ENCODE measurements at regions not wholly inside any gene's neighbourhood (a gene's known extent, or its start where the extent isn't known, plus 50 kb on each side); places are given as distances from the start of the nearest gene placed in this dataset.

GRCh38 chr10:78295242-78295641 is 261.6 kb downstream of the RPS24 start:
- no peaks in the 10 kb centered on the region for H3K36me3 ChIP-seq
- no peak overlapping the region for H3K4me3 ChIP-seq
- H3K27ac ChIP-seq, result no peak overlapping the region
- H3K9me3 ChIP-seq, result no peaks in the 10 kb centered on the region
- no peak for DNase-seq (ENCODE audit: low spot score in 2 of 2)
- no peak for TF ChIP-seq EP300 (IDR thresholded peaks at IDR 0.05)
- no peak for TF ChIP-seq POLR2A (IDR thresholded peaks at IDR 0.05)
- TF ChIP-seq CTCF (IDR thresholded peaks at IDR 0.05), result no peak
- 91 to 94% methylated on average over 7 of the region's 7 CpGs for WGBS, 2 donors
- H3K4me1 ChIP-seq, result peaks cover 0 to 23% (median 2%) of the 10 kb centered on the region in 4 donors
- H3K27me3 ChIP-seq, result no peaks in the 10 kb centered on the region

- H3K27ac ChIP-seq, result no peak overlapping the region
- peaks cover 0 to 23% (median 2%) of the 10 kb centered on the region in 4 donors for H3K4me1 ChIP-seq
- WGBS, 2 donors, result 35 to 36% methylated on average over 1 of the region's 1 CpG
- H3K27me3 ChIP-seq, result no peaks in the 10 kb centered on the region
- no peak for TF ChIP-seq POLR2A (IDR thresholded peaks at IDR 0.05)
- TF ChIP-seq CTCF (IDR thresholded peaks at IDR 0.05), result no peak
- H3K9me3 ChIP-seq, result no peaks in the 10 kb centered on the region
- no peak overlapping the region for H3K4me3 ChIP-seq
- H3K36me3 ChIP-seq, result no peaks in the 10 kb centered on the region
- no peak for DNase-seq (ENCODE audit: low spot score in 2 of 2)
Measured at GRCh38 chr10:78296785-78297184, 263.1 kb downstream of the RPS24 start.

DNA sequence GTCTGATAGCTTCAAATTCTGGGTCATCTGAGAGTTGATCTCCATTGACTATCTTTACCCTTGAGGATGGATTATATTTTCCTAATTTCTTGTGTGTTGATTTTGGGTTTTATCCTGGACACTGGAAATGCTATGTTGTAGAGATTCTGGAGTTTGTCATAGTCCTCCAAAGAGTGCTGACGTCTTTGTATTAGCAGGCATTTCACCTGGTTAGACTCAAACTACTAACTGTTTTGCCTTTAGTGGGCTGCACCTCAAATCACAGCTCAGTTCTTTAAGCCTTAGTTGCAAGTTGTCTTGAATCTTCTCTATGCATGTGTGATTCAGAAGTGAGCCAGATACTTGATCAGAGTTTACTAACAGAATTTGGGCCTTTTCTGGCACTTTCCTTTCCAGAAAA is 264.3 kb downstream of the RPS24 start:
- Histone ChIP-seq H3K27ac (no peak overlapping the region), H3K4me1 (peaks cover 0 to 31% (median 2%) of the 10 kb centered on the region in 4 donors), H3K4me3 (no peak overlapping the region), H3K27me3 (no peaks in the 10 kb centered on the region), H3K36me3 (no peaks in the 10 kb centered on the region), H3K9me3 (no peaks in the 10 kb centered on the region)
- DNase-seq (ENCODE audit: low spot score in 2 of 2), result no peak
- TF ChIP-seq EP300 (IDR thresholded peaks at IDR 0.05) (no peak), CTCF (IDR thresholded peaks at IDR 0.05) (no peak), POLR2A (IDR thresholded peaks at IDR 0.05) (no peak)
- WGBS, 2 donors, result 90 to 92% methylated on average over 1 of the region's 1 CpG

DNA sequence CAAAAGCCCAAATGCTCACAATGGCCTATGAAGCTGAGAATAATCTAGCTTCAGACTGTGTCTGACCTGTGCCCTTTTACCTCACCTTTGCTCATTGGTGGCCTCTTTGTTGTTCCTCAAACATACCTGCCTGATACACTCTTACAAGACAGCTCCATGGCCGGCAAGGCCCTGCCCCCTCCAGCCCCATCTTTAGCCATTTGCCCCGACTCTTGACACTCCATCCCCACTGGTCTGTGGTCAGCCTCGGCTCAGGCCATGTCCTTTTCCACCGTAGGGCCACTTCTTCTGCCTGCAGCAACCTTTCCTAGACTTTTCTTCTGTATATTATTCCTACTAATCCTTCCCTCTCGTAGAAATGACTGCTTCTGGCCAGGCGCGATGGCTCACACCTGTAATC is 265.2 kb downstream of the RPS24 start:
- no peak for TF ChIP-seq EP300 (IDR thresholded peaks at IDR 0.05)
- TF ChIP-seq POLR2A (IDR thresholded peaks at IDR 0.05), result no peak
- no peak for TF ChIP-seq CTCF (IDR thresholded peaks at IDR 0.05)
- no peaks in the 10 kb centered on the region for H3K27me3 ChIP-seq
- no peak for DNase-seq (ENCODE audit: low spot score in 2 of 2)

DNA sequence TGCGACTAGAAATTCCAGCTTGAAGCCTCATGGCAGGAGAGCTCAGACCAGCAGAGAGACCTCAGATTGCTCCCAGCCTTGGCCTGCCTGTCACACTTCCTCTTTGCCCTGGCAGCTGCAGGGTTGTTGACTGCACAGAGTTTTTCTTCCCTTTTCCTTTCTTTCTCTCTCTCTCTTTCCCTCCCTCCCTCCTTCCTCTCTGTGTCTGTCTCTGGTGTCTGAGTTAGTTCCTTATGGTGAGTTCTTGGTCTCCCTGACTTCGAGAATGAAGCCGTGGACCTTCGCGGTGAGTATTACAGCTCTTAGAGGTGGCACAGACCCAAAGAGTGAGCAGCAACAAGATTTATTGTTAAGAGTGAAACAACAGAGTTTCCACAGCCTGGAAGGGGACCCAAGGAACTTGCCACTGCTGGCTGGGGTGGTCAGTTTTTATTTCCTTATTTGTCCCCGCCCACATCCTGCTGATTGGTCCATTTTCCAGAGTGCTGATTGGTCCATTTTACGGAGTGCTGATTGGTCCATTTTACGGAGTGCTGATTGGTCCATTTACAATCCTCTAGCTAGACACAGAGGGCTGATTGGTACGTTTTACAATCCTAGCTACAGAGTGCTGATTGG is 266.3 kb downstream of the RPS24 start:
- no peaks in the 10 kb centered on the region for H3K9me3 ChIP-seq
- peaks cover 0 to 30% (median 3%) of the 10 kb centered on the region in 4 donors for H3K4me1 ChIP-seq
- WGBS, 2 donors, result 78 to 84% methylated on average over 9 of the region's 9 CpGs
- no peak for DNase-seq (ENCODE audit: low spot score in 2 of 2)
- H3K27ac ChIP-seq, result peak overlapping the region in 3 of 4 donors; percentile 12 to 45 (median 34)
- TF ChIP-seq CTCF (IDR thresholded peaks at IDR 0.05) (no peak), EP300 (IDR thresholded peaks at IDR 0.05) (peak in 1 of 2 donors; percentile 31), POLR2A (IDR thresholded peaks at IDR 0.05) (no peak)
- H3K4me3 ChIP-seq, result no peak overlapping the region
- no peaks in the 10 kb centered on the region for H3K27me3 ChIP-seq
- no peaks in the 10 kb centered on the region for H3K36me3 ChIP-seq

More for the DNA sequence above, 265.2 kb downstream of the RPS24 start:
- H3K9me3 ChIP-seq, result no peaks in the 10 kb centered on the region
- no peak overlapping the region for H3K4me3 ChIP-seq
- peaks cover 0 to 27% (median 3%) of the 10 kb centered on the region in 4 donors for H3K4me1 ChIP-seq
- no peak overlapping the region for H3K27ac ChIP-seq
- whole genome bisulfite sequencing, 2 donors, result 88 to 89% methylated on average over 7 of the region's 7 CpGs
- no peaks in the 10 kb centered on the region for H3K36me3 ChIP-seq

Measured in tibial nerve (tissue), 4 donors.